GM19240 (cell line): ENCODE measurements at regions not wholly inside any gene's neighbourhood (a gene's known extent, or its start where the extent isn't known, plus 50 kb on each side); places are given as distances from the start of the nearest gene placed in this dataset.

Experiments
- DNase-seq: peaks from one replicate; pipeline ENCODE4 v3.0.0; 2011; ENCODE audit warnings: low spot score; ENCODE audit not compliant: insufficient read length

- DNase-seq: no peak
Measured at GRCh38 chr13:65892859-65893258, 1337.3 kb downstream of the PCDH9 start.

- no peak for DNase-seq
Measured at GRCh38 chr13:65889368-65889767, 1340.8 kb downstream of the PCDH9 start.

GRCh38 chr13:65882810-65883209 lies 1347.3 kb downstream of the PCDH9 start:
- no peak for DNase-seq

- no peak for DNase-seq
Measured at GRCh38 chr13:65881561-65882155, 1348.5 kb downstream of the PCDH9 start.

- DNase-seq: no peak
Measured at GRCh38 chr13:65875031-65875430, 1355.1 kb downstream of the PCDH9 start.

- DNase-seq: no peak
Measured at GRCh38 chr13:65872448-65872847, 1357.7 kb downstream of the PCDH9 start.

GRCh38 chr13:65868884-65869283 lies 1361.3 kb downstream of the PCDH9 start:
- DNase-seq: no peak

GRCh38 chr13:65868099-65868498 lies 1362.0 kb downstream of the PCDH9 start:
- DNase-seq: no peak

- no peak for DNase-seq
Measured at GRCh38 chr13:65866138-65866537, 1364.0 kb downstream of the PCDH9 start.

GRCh38 chr13:65865206-65865605 lies 1364.9 kb downstream of the PCDH9 start:
- no peak for DNase-seq

GRCh38 chr13:65864039-65864438 lies 1366.1 kb downstream of the PCDH9 start:
- no peak for DNase-seq

GRCh38 chr13:65860306-65860705 lies 1369.8 kb downstream of the PCDH9 start:
- DNase-seq: no peak

- DNase-seq: no peak
Measured at GRCh38 chr13:65857942-65858565, 1372.1 kb downstream of the PCDH9 start.

GRCh38 chr13:65856431-65856830 lies 1373.7 kb downstream of the PCDH9 start:
- no peak for DNase-seq

- DNase-seq: no peak
Measured at GRCh38 chr13:65855242-65855805, 1374.8 kb downstream of the PCDH9 start.

GRCh38 chr13:65854431-65854830 lies 1375.7 kb downstream of the PCDH9 start:
- DNase-seq: no peak

GRCh38 chr13:65844266-65844841 lies 1385.8 kb downstream of the PCDH9 start:
- no peak for DNase-seq

GRCh38 chr13:65843314-65843731 lies 1386.8 kb downstream of the PCDH9 start:
- DNase-seq: no peak

- no peak for DNase-seq
Measured at GRCh38 chr13:65841156-65841555, 1389.0 kb downstream of the PCDH9 start.

- DNase-seq: no peak
Measured at GRCh38 chr13:65836066-65836465, 1394.1 kb downstream of the PCDH9 start.

- no peak for DNase-seq
Measured at GRCh38 chr13:65834897-65835296, 1395.2 kb downstream of the PCDH9 start.

GRCh38 chr13:65830411-65831205 lies 1399.5 kb downstream of the PCDH9 start:
- no peak for DNase-seq
